Fibroblast of the conjunctiva (primary cell): ENCODE measurements at regions not wholly inside any gene's neighbourhood (a gene's known extent, or its start where the extent isn't known, plus 50 kb on each side); places are given as distances from the start of the nearest gene placed in this dataset.

Experiments used
- DNase-seq: peaks from one replicate; pipeline ENCODE4 v3.0.0-alpha.2; 2010; ENCODE audit warnings: low read depth

GRCh38 chr12:40618636-40619035, 73.6 kb upstream of the CNTN1 start:
- DNase-seq = no peak

- DNase-seq = no peak
Measured at GRCh38 chr12:40620564-40621019, 71.6 kb upstream of the CNTN1 start.

DNA sequence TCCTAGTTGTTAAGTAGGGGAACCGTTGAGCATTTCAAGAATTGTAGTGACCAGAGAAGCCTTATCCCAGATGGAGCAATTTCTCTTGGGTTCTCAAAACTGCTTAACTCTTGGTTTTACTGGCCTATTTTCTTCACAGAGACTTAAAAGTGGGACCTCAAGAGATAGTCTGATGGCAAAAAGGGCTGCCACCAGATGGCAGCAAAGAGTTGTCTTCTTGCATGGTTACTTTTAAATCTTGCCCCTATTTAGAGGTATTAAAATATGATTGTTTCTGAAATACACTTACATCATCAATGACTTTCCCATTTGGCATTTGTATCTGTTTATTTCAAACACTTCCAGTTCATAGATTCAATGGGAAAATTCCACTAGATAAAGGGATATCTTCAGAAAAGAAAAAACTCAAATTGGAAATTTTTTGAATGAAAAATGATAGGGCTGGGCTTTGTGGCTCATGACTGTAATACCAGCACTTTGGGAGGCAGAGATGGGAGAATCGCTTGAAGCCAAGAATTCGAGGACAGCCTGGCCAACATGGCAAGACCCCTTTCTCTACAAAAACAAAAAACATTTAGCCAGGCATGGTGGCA, 69.9 kb upstream of the CNTN1 start:
- peak; percentile 38 for DNase-seq

DNA sequence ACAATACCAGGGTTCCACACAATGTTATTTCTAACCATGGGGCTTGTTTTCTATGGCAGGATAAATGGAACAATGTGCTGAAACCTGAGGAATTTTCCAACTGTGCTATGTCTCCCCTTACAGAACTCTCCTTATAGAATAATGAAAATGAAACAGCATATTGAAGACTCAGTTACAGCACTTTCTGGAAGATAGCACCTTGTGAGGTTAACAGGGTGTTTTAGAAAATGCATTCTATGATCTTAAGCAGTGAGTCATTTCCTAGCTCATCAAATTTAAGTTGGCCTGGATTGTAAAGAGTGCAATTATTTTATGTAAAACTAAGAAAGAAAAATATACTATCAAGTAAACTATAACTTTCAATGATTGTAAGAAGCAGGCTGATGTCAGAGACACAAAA, 60.1 kb upstream of the CNTN1 start:
- DNase-seq = no peak

DNA sequence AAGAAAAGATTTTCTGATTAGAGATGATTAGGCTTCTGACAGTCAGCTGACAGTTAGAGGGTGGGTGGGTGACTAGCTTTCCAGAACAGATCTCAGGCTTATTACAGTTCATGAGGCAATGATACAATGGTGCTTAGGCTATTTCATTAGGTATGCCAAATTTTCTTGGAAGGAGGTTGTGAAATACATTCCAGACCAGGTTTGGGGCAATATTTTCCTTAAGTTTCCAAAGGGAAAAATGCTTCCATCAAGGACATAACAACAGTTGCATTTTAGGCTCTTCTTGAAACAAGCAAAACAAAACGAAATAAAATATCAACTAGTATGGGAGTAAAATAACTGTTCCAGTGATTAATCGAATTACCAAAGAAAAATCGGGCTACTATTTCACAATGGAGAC, 59.3 kb upstream of the CNTN1 start:
- DNase-seq = no peak

GRCh38 chr12:40634517-40635131, 57.6 kb upstream of the CNTN1 start:
- DNase-seq = no peak

- no peak for DNase-seq
Measured at GRCh38 chr12:40635141-40635731, 57.0 kb upstream of the CNTN1 start.
